ACC112 (cell line): ENCODE measurements at regions not wholly inside any gene's neighbourhood (a gene's known extent, or its start where the extent isn't known, plus 50 kb on each side); places are given as distances from the start of the nearest gene placed in this dataset.

ENCODE experiments used
- H2AFZ ChIP-seq: fragments of 200-600 bp; sonication (generic); one replicate; pipeline ENCODE4 v1.6.0; 2017; ENCODE audit warnings: antibody characterized with exemption, low read length; ENCODE audit not compliant: unreplicated experiment
- H3K27ac ChIP-seq: fragments of 200-600 bp; sonication (generic); 2 replicates; pipeline ENCODE4 v1.5.1; 2014; ENCODE audit warnings: low read depth, mild to moderate bottlenecking, antibody characterized with exemption, low read length, moderate library complexity
- H3K27me3 ChIP-seq: fragments of 200-600 bp; sonication (generic); 2 replicates; pipeline ENCODE4 v1.6.1; 2014; ENCODE audit warnings: mild to moderate bottlenecking, antibody characterized with exemption, low read length, moderate library complexity, mixed read lengths; ENCODE audit not compliant: insufficient read depth
- H3K36me3 ChIP-seq: fragments of 200-600 bp; sonication (generic); 2 replicates; pipeline ENCODE4 v1.6.1; 2016; ENCODE audit warnings: mild to moderate bottlenecking, antibody characterized with exemption, low read length, moderate library complexity, mixed read lengths; ENCODE audit not compliant: insufficient read depth
- H3K4me1 ChIP-seq: fragments of 200-600 bp; sonication (generic); one replicate; pipeline ENCODE4 v1.6.1; 2016; ENCODE audit warnings: low read length, mixed read lengths; ENCODE audit not compliant: insufficient read depth, unreplicated experiment, control insufficient read depth
- H3K4me3 ChIP-seq: fragments of 200-600 bp; sonication (generic); 2 replicates; pipeline ENCODE4 v1.5.1; 2014; ENCODE audit warnings: mild to moderate bottlenecking, low read depth, low read length
- H3K79me2 ChIP-seq: fragments of 200-600 bp; sonication (generic); one replicate; pipeline ENCODE4 v1.6.0; 2016; ENCODE audit warnings: low read length; ENCODE audit not compliant: control insufficient read depth, unreplicated experiment, insufficient read depth

- no peaks in the 10 kb centered on the region for H3K36me3 ChIP-seq
- no peak overlapping the region for H2AFZ ChIP-seq
- H3K79me2 ChIP-seq: no peaks in the 10 kb centered on the region
- H3K27ac ChIP-seq: no peak overlapping the region
- H3K27me3 ChIP-seq: no peaks in the 10 kb centered on the region
- H3K4me1 ChIP-seq: no peaks in the 10 kb centered on the region
- no peak overlapping the region for H3K4me3 ChIP-seq
Observed at GRCh38 chr4:125847518-125847917, 532.8 kb downstream of the FAT4 start.

DNA sequence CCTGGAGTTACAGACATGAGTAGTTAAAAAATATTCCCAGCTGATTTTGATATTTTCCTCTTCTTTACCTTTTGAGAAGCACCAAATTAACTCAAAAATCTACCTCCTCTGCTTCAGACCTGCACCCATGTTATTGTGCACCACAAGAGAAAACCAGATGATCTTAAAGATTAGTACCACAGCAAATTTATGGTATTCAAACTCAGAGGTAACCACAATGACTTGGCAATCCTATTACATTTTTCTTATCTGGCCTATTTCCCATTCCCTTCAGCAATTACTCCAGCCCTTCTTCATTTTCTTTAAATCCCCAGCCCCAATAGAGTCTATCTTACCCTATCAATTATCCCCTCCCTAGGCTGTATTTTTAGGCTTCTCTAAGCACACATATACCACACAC, 535.1 kb downstream of the FAT4 start:
- H3K27ac ChIP-seq: no peak overlapping the region

GRCh38 chr4:125891597-125892258, 577.0 kb downstream of the FAT4 start:
- H3K27ac ChIP-seq: no peak overlapping the region
- H3K4me1 ChIP-seq: no peaks in the 10 kb centered on the region
- H3K36me3 ChIP-seq: no peaks in the 10 kb centered on the region
- H2AFZ ChIP-seq: no peak overlapping the region
- H3K4me3 ChIP-seq: no peak overlapping the region
- no peaks in the 10 kb centered on the region for H3K27me3 ChIP-seq
- no peaks in the 10 kb centered on the region for H3K79me2 ChIP-seq

More for the DNA sequence above, 535.1 kb downstream of the FAT4 start:
- Histone ChIP-seq H3K27me3 (no peaks in the 10 kb centered on the region), H3K4me3 (no peak overlapping the region), H3K79me2 (no peaks in the 10 kb centered on the region), H2AFZ (no peak overlapping the region), H3K4me1 (no peaks in the 10 kb centered on the region), H3K36me3 (no peaks in the 10 kb centered on the region)

GRCh38 chr4:125904802-125905201, 590.0 kb downstream of the FAT4 start:
- H3K4me3 ChIP-seq: no peak overlapping the region
- H3K79me2 ChIP-seq: no peaks in the 10 kb centered on the region
- peak overlapping the region; percentile 17 for H2AFZ ChIP-seq
- H3K27ac ChIP-seq: no peak overlapping the region
- H3K36me3 ChIP-seq: no peaks in the 10 kb centered on the region
- no peaks in the 10 kb centered on the region for H3K27me3 ChIP-seq
- H3K4me1 ChIP-seq: no peaks in the 10 kb centered on the region

- no peak overlapping the region for H3K4me3 ChIP-seq
- no peak overlapping the region for H3K27ac ChIP-seq
- no peaks in the 10 kb centered on the region for H3K79me2 ChIP-seq
- no peaks in the 10 kb centered on the region for H3K36me3 ChIP-seq
- H3K4me1 ChIP-seq: no peaks in the 10 kb centered on the region
- no peak overlapping the region for H2AFZ ChIP-seq
- no peaks in the 10 kb centered on the region for H3K27me3 ChIP-seq
Observed at GRCh38 chr4:125911058-125911457, 596.3 kb downstream of the FAT4 start.

DNA sequence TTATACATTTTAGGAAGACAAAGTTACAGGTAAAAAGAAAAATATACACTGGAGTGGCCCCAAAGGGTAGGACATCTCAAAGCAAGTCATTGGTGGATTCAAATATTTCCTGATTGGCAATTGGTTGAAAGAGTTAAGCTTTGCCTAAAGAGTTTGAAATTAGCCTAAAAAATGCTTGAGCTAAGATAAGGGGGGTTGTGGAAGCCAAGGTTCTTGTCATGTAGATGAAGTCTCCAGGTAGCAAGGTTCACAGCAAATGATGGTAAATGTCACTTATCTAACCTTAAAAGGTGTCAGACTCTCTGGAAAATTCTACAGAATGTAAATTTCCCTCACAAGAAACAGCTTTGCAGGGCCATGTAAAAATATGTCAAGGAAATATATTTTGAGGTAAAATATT, 596.7 kb downstream of the FAT4 start:
- Histone ChIP-seq H3K27ac (no peak overlapping the region), H3K4me1 (no peaks in the 10 kb centered on the region), H3K4me3 (no peak overlapping the region), H2AFZ (no peak overlapping the region), H3K79me2 (no peaks in the 10 kb centered on the region), H3K27me3 (no peaks in the 10 kb centered on the region), H3K36me3 (no peaks in the 10 kb centered on the region)

- no peak overlapping the region for H3K27ac ChIP-seq
Observed at GRCh38 chr4:125917559-125917958, 602.8 kb downstream of the FAT4 start.

GRCh38 chr4:125928652-125929051, 613.9 kb downstream of the FAT4 start:
- Histone ChIP-seq H3K27me3 (no peaks in the 10 kb centered on the region), H2AFZ (no peak overlapping the region), H3K79me2 (no peaks in the 10 kb centered on the region), H3K36me3 (no peaks in the 10 kb centered on the region), H3K27ac (no peak overlapping the region), H3K4me1 (no peaks in the 10 kb centered on the region), H3K4me3 (no peak overlapping the region)

More at GRCh38 chr4:125917559-125917958, 602.8 kb downstream of the FAT4 start:
- H3K4me3 ChIP-seq: no peak overlapping the region
- no peaks in the 10 kb centered on the region for H3K79me2 ChIP-seq
- no peaks in the 10 kb centered on the region for H3K36me3 ChIP-seq
- no peak overlapping the region for H2AFZ ChIP-seq
- no peaks in the 10 kb centered on the region for H3K4me1 ChIP-seq
- H3K27me3 ChIP-seq: no peaks in the 10 kb centered on the region

GRCh38 chr4:125938541-125938940, 623.8 kb downstream of the FAT4 start:
- Histone ChIP-seq H3K27ac (no peak overlapping the region), H2AFZ (no peak overlapping the region), H3K36me3 (no peaks in the 10 kb centered on the region; the same call in 1 of the 2 replicates), H3K27me3 (no peaks in the 10 kb centered on the region), H3K79me2 (no peaks in the 10 kb centered on the region), H3K4me3 (no peak overlapping the region), H3K4me1 (no peaks in the 10 kb centered on the region)

GRCh38 chr4:125940426-125940825, 625.7 kb downstream of the FAT4 start:
- no peaks in the 10 kb centered on the region for H3K4me1 ChIP-seq
- no peaks in the 10 kb centered on the region for H3K27me3 ChIP-seq
- no peak overlapping the region for H3K4me3 ChIP-seq
- H2AFZ ChIP-seq: no peak overlapping the region
- H3K27ac ChIP-seq: no peak overlapping the region
- H3K36me3 ChIP-seq: no peaks in the 10 kb centered on the region
- H3K79me2 ChIP-seq: no peaks in the 10 kb centered on the region

DNA sequence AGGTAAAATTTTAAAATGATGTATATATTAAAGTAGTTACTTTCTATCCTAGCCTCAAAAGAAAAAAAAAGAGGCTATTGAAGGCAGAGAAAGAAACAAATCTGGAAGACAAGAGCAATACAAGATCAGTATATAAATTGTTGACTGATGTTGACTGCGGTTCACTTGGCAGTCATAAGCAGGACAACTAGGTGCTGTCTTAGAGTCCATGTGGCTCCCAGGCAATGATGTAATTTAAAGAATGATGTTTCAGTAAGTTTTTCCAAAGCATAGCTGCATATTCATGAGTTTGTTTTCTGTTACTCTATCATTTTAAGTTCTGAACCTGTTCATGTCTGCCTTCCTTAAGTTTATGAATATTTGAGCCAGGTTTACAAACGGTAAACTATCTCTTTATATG, 630.2 kb downstream of the FAT4 start:
- no peaks in the 10 kb centered on the region for H3K27me3 ChIP-seq
- no peak overlapping the region for H2AFZ ChIP-seq
- H3K36me3 ChIP-seq: no peaks in the 10 kb centered on the region
- H3K4me3 ChIP-seq: no peak overlapping the region
- H3K79me2 ChIP-seq: no peaks in the 10 kb centered on the region
- no peak overlapping the region for H3K27ac ChIP-seq
- H3K4me1 ChIP-seq: no peaks in the 10 kb centered on the region
